ENCODE measurements at regions not wholly inside any gene's neighbourhood (a gene's known extent, or its start where the extent isn't known, plus 50 kb on each side); places are given as distances from the start of the nearest gene placed in this dataset.

- TF ChIP-seq TAF1 (IDR thresholded peaks at IDR 0.05; ENCODE audit: low read depth) = no peak
- no peak for TF ChIP-seq CTCF (IDR thresholded peaks at IDR 0.05; ENCODE audit: poor library complexity, severe bottlenecking)
Observed at GRCh38 chr10:21092683-21093524, 195.8 kb upstream of the NEBL start.
